ENCODE measurements at regions not wholly inside any gene's neighbourhood (a gene's known extent, or its start where the extent isn't known, plus 50 kb on each side); places are given as distances from the start of the nearest gene placed in this dataset.

DNA sequence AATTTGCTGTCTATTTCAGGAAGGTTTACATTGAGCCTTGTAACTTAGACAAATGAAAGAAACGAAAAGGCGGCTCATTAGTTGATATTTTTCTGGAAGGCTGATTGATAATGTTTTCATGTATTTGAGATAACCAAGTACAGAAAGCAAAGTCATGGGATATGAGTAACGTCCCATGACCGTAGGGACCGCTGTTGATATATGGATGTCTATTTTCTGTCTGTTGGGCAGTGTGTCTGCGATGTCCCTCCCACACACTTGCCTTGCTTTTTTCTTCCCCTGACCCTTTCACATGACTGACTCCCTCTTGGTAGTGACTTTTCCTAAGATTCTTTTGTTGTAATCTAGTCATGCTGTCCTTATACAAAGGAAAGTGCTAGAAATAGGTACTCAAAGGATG is 57.0 kb upstream of the GPR158 start:
- TF ChIP-seq CTCF (IDR thresholded peaks at IDR 0.05): no peak
- no peak for TF ChIP-seq EZH2 (IDR thresholded peaks at IDR 0.05)
- TF ChIP-seq EZH2phosphoT487 (IDR thresholded peaks at IDR 0.05): no peak
